DOHH2 (cell line): ENCODE measurements at regions not wholly inside any gene's neighbourhood (a gene's known extent, or its start where the extent isn't known, plus 50 kb on each side); places are given as distances from the start of the nearest gene placed in this dataset.

Source experiments
- EZH2phosphoT487 ChIP-seq: fragments of 200-600 bp; sonication (generic); IDR thresholded peaks from 2 replicates; pipeline ENCODE4 v1.6.1; 2017; ENCODE audit warnings: borderline replicate concordance, mild to moderate bottlenecking, antibody characterized with exemption, low read length, moderate library complexity, mixed read lengths
- TF ChIP-seq, protein P1 (sequence below): fragments of 200-600 bp; sonication (generic); IDR thresholded peaks from one replicate; pipeline ENCODE4 v1.5.1; 2014; ENCODE audit warnings: antibody characterized with exemption, mild to moderate bottlenecking, low read depth, low read length; ENCODE audit not compliant: poor library complexity, severe bottlenecking

- TF ChIP-seq, protein P1, sequence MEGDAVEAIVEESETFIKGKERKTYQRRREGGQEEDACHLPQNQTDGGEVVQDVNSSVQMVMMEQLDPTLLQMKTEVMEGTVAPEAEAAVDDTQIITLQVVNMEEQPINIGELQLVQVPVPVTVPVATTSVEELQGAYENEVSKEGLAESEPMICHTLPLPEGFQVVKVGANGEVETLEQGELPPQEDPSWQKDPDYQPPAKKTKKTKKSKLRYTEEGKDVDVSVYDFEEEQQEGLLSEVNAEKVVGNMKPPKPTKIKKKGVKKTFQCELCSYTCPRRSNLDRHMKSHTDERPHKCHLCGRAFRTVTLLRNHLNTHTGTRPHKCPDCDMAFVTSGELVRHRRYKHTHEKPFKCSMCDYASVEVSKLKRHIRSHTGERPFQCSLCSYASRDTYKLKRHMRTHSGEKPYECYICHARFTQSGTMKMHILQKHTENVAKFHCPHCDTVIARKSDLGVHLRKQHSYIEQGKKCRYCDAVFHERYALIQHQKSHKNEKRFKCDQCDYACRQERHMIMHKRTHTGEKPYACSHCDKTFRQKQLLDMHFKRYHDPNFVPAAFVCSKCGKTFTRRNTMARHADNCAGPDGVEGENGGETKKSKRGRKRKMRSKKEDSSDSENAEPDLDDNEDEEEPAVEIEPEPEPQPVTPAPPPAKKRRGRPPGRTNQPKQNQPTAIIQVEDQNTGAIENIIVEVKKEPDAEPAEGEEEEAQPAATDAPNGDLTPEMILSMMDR: no peak
- TF ChIP-seq EZH2phosphoT487: no peak
Observed at GRCh38 chr7:114050571-114050970, 131.8 kb upstream of the PPP1R3A start.
